K562 (cell line): ENCODE measurements at regions not wholly inside any gene's neighbourhood (a gene's known extent, or its start where the extent isn't known, plus 50 kb on each side); places are given as distances from the start of the nearest gene placed in this dataset.

Experiments
- ETV5 ChIP-seq: sonication (generic); formaldehyde crosslinking; IDR thresholded peaks from 2 replicates; pipeline ENCODE4 v1.4.0; 2020; ENCODE audit warnings: low read depth, mild to moderate bottlenecking, missing genetic modification reagents
- HDAC2 ChIP-seq: fragments of 450-650 bp; IDR thresholded peaks from 2 replicates; pipeline ENCODE4 v1.6.1; 2016; ENCODE audit warnings: mild to moderate bottlenecking
- SAFB2 ChIP-seq: fragments of 200-400 bp; formaldehyde crosslinking; IDR thresholded peaks from 2 replicates; pipeline ENCODE4 v1.6.1; 2018; ENCODE audit warnings: borderline replicate concordance, low read length, low read depth, moderate library complexity; ENCODE audit not compliant: severe bottlenecking
- SETDB1 ChIP-seq: IDR thresholded peaks from one replicate; pipeline ENCODE4 v1.6.1; 2012; ENCODE audit warnings: low read length, control low read depth, inconsistent platforms
- SREBF1 ChIP-seq: fragments of 150-350 bp; IDR thresholded peaks from 2 replicates; pipeline ENCODE4 v1.6.1; 2014; ENCODE audit warnings: antibody characterized with exemption, low read depth, low read length, borderline replicate concordance
- TAF1 ChIP-seq: IDR thresholded peaks from 2 replicates; pipeline ENCODE4 v1.6.1; 2011; ENCODE audit warnings: mild to moderate bottlenecking, low read length, moderate library complexity; ENCODE audit not compliant: insufficient read depth, control insufficient read depth, severe bottlenecking; ENCODE audit errors: extremely low read depth
- ZNF263 ChIP-seq: sonication (generic); formaldehyde crosslinking; IDR thresholded peaks from 2 replicates; pipeline ENCODE4 v1.8.0; 2022; ENCODE audit warnings: mild to moderate bottlenecking, missing genetic modification reagents, borderline replicate concordance
- ZNF778 ChIP-seq: fragments of 450-650 bp; formaldehyde crosslinking; IDR thresholded peaks from 2 replicates; pipeline ENCODE4 v1.4.0; 2020; ENCODE audit warnings: mild to moderate bottlenecking, moderate library complexity
- TF ChIP-seq, protein P1 (sequence below), 3 experiments: IDR thresholded peaks in 2 of 3; conservative IDR thresholded peaks in 1 of 3; 2 replicates each; pipeline ENCODE4 v1.5.1; 2011 to 2012; ENCODE audit warnings: low read length in 3 of 3, mild to moderate bottlenecking in 3 of 3, control low read depth in 2 of 3, improper control_type of control experiment in 1 of 3, inconsistent platforms in 1 of 3, low read depth in 1 of 3, mixed read lengths in 1 of 3, moderate library complexity in 1 of 3; ENCODE audit not compliant: insufficient read depth in 2 of 3
- TF ChIP-seq, protein P2 (sequence below): fragments of 450-650 bp; IDR thresholded peaks from 2 replicates; pipeline ENCODE4 v1.6.1; 2014; ENCODE audit warnings: low read depth, mild to moderate bottlenecking, moderate library complexity, borderline replicate concordance
- TF ChIP-seq, protein P3 (sequence below): fragments of 250-450 bp; sonication (Bioruptor Pico); IDR thresholded peaks from 2 replicates; pipeline ENCODE4 v1.5.0; 2020; ENCODE audit warnings: mild to moderate bottlenecking, borderline replicate concordance
- TF ChIP-seq, protein P4 (sequence below): sonication (generic); formaldehyde crosslinking; IDR thresholded peaks from 2 replicates; pipeline ENCODE4 v1.9.0; 2022; ENCODE audit warnings: mild to moderate bottlenecking, missing genetic modification reagents

DNA sequence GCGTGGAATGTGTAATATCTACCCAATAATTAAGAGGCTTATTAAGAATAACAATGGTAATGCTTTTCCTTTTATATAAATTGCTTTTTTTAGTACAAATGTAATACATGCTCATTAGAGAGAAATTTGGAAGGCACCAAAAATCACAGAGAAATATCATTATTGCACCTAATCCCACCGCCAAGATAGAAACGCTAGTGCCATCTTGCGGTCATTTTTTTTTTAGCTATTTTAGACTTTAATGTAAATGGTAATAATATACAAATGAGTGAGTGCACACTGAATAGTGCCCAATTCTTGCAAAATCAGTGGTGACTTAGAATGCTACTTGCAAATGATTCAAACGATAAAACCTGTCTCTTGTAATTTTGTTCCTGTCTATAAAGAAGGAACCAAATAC is 576.8 kb upstream of the TMEM132C start:
- TF ChIP-seq SAFB2: no peak
- TF ChIP-seq, protein P1, sequence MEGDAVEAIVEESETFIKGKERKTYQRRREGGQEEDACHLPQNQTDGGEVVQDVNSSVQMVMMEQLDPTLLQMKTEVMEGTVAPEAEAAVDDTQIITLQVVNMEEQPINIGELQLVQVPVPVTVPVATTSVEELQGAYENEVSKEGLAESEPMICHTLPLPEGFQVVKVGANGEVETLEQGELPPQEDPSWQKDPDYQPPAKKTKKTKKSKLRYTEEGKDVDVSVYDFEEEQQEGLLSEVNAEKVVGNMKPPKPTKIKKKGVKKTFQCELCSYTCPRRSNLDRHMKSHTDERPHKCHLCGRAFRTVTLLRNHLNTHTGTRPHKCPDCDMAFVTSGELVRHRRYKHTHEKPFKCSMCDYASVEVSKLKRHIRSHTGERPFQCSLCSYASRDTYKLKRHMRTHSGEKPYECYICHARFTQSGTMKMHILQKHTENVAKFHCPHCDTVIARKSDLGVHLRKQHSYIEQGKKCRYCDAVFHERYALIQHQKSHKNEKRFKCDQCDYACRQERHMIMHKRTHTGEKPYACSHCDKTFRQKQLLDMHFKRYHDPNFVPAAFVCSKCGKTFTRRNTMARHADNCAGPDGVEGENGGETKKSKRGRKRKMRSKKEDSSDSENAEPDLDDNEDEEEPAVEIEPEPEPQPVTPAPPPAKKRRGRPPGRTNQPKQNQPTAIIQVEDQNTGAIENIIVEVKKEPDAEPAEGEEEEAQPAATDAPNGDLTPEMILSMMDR (IDR thresholded peaks at IDR 0.05 in 2 of 3, conservative IDR thresholded peaks at IDR 0.05 in 1 of 3; ENCODE audit: insufficient read depth in 2 of 3, low read depth in 1 of 3, low read length in 3 of 3): peak in 1 of 3 experiments; percentile 33; a peak in 2 of 6 replicates
- TF ChIP-seq ZNF778 (CRISPR knock-in tag): no peak
- no peak for TF ChIP-seq ZNF263 (CRISPR knock-in tag)
- no peak for TF ChIP-seq SETDB1
- TF ChIP-seq SREBF1: no peak
- TF ChIP-seq, protein P2, sequence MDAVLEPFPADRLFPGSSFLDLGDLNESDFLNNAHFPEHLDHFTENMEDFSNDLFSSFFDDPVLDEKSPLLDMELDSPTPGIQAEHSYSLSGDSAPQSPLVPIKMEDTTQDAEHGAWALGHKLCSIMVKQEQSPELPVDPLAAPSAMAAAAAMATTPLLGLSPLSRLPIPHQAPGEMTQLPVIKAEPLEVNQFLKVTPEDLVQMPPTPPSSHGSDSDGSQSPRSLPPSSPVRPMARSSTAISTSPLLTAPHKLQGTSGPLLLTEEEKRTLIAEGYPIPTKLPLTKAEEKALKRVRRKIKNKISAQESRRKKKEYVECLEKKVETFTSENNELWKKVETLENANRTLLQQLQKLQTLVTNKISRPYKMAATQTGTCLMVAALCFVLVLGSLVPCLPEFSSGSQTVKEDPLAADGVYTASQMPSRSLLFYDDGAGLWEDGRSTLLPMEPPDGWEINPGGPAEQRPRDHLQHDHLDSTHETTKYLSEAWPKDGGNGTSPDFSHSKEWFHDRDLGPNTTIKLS: no peak
- TF ChIP-seq, protein P3, sequence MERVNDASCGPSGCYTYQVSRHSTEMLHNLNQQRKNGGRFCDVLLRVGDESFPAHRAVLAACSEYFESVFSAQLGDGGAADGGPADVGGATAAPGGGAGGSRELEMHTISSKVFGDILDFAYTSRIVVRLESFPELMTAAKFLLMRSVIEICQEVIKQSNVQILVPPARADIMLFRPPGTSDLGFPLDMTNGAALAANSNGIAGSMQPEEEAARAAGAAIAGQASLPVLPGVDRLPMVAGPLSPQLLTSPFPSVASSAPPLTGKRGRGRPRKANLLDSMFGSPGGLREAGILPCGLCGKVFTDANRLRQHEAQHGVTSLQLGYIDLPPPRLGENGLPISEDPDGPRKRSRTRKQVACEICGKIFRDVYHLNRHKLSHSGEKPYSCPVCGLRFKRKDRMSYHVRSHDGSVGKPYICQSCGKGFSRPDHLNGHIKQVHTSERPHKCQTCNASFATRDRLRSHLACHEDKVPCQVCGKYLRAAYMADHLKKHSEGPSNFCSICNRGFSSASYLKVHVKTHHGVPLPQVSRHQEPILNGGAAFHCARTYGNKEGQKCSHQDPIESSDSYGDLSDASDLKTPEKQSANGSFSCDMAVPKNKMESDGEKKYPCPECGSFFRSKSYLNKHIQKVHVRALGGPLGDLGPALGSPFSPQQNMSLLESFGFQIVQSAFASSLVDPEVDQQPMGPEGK: no peak
- no peak for TF ChIP-seq HDAC2
- no peak for TF ChIP-seq TAF1
- TF ChIP-seq, protein P4, sequence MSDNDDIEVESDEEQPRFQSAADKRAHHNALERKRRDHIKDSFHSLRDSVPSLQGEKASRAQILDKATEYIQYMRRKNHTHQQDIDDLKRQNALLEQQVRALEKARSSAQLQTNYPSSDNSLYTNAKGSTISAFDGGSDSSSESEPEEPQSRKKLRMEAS (CRISPR knock-in tag): no peak
- TF ChIP-seq ETV5 (CRISPR knock-in tag): no peak
